SK-N-SH (cell line): ENCODE measurements at regions not wholly inside any gene's neighbourhood (a gene's known extent, or its start where the extent isn't known, plus 50 kb on each side); places are given as distances from the start of the nearest gene placed in this dataset.

ENCODE experiments used
- CTCF ChIA-PET: fragments of 300-600, 350-600 bp; formaldehyde crosslinking; extraction: SDS; loops from one replicate; lab custom pipeline; 2021; lab: Yijun Ruan, JAX
- POLR2A ChIA-PET: fragments of 350-600 bp; sonication (Branson Sonifier 250); formaldehyde crosslinking; extraction: SDS; loops from one replicate; lab custom pipeline; 2020; ENCODE audit warnings: antibody characterized with exemption, inconsistent platforms; lab: Yijun Ruan, JAX
- DNase-seq: peaks from one replicate; pipeline ENCODE4 v3.0.0; 2012
- H2AFZ ChIP-seq: fragments of 200-600 bp; sonication (generic); 2 replicates; pipeline ENCODE4 v1.8.1; 2016; ENCODE audit warnings: antibody characterized with exemption, mild to moderate bottlenecking, low read depth
- H3F3A ChIP-seq: fragments of 200-600 bp; sonication (generic); replicated peaks from 2 replicates; pipeline ENCODE3; 2016; ENCODE audit warnings: antibody characterized with exemption, mild to moderate bottlenecking; ENCODE audit not compliant: insufficient read depth
- H3K27ac ChIP-seq, 2 experiments: fragments of 200-500 bp in 1 of 2; fragments of 200-600 bp in 1 of 2; sonication (Bioruptor generic) in 1 of 2; sonication (generic), shearing (Covaris generic) in 1 of 2; 2 replicates each; pipeline versions ENCODE4 v1.5.1 to v1.6.1; 2014 to 2016; ENCODE audit warnings: low read depth in 2 of 2, inconsistent platforms in 1 of 2, low read length in 1 of 2, mild to moderate bottlenecking in 1 of 2, mixed read lengths in 1 of 2
- H3K27me3 ChIP-seq: fragments of 200-600 bp; sonication (generic), shearing (Covaris generic); 2 replicates; pipeline ENCODE4 v1.6.1; 2016; ENCODE audit warnings: mixed run types; ENCODE audit not compliant: insufficient read depth
- H3K36me3 ChIP-seq, 2 experiments: fragments of 200-500 bp in 1 of 2; fragments of 200-600 bp in 1 of 2; sonication (Bioruptor generic) in 1 of 2; sonication (generic) in 1 of 2; replicated peaks in 1 of 2; 2 replicates each; pipeline versions ENCODE3 to v1.5.1; 2014 to 2016; ENCODE audit warnings: low read length in 1 of 2, mild to moderate bottlenecking in 1 of 2; ENCODE audit not compliant: insufficient read depth in 2 of 2, control insufficient read depth in 1 of 2
- H3K4me1 ChIP-seq, 2 experiments: fragments of 200-500 bp in 1 of 2; fragments of 200-600 bp in 1 of 2; sonication (Bioruptor generic) in 1 of 2; sonication (generic), shearing (Covaris generic) in 1 of 2; 2 replicates each; pipeline versions ENCODE4 v1.5.1 to v1.6.1; 2014 to 2016; ENCODE audit warnings: low read depth in 1 of 2, low read length in 1 of 2, mixed run types in 1 of 2; ENCODE audit not compliant: insufficient read depth in 2 of 2, control insufficient read depth in 1 of 2
- H3K4me2 ChIP-seq: fragments of 200-600 bp; sonication (generic), shearing (Covaris generic); 2 replicates; pipeline ENCODE4 v1.6.1; 2017; ENCODE audit warnings: mixed run types
- H3K4me3 ChIP-seq, 2 experiments: fragments of 200-500 bp in 1 of 2; fragments of 200-600 bp in 1 of 2; sonication (Bioruptor generic) in 1 of 2; sonication (generic), shearing (Covaris generic) in 1 of 2; 2 replicates each; pipeline versions ENCODE4 v1.5.1 to v1.8.1; 2014 to 2016; ENCODE audit warnings: low read depth in 2 of 2, inconsistent platforms in 1 of 2, low read length in 1 of 2, mild to moderate bottlenecking in 1 of 2, mixed read lengths in 1 of 2, moderate library complexity in 1 of 2
- H3K79me2 ChIP-seq: fragments of 200-600 bp; sonication (generic); 2 replicates; pipeline ENCODE4 v1.8.1; 2017; ENCODE audit warnings: mild to moderate bottlenecking; ENCODE audit not compliant: insufficient read depth
- H3K9ac ChIP-seq: fragments of 200-600 bp; sonication (generic); 2 replicates; pipeline ENCODE4 v1.6.1; 2017; ENCODE audit warnings: mixed run types
- H3K9me2 ChIP-seq: fragments of 200-600 bp; sonication (generic); 2 replicates; pipeline ENCODE4 v1.6.1; 2017; ENCODE audit warnings: mixed run types
- H3K9me3 ChIP-seq: fragments of 200-600 bp; sonication (generic); 2 replicates; pipeline ENCODE4 v1.6.1; 2017; ENCODE audit warnings: mixed run types, mild to moderate bottlenecking, moderate library complexity
- H4K20me1 ChIP-seq: fragments of 200-600 bp; sonication (generic); 2 replicates; pipeline ENCODE4 v1.6.1; 2017; ENCODE audit warnings: mild to moderate bottlenecking, mixed run types; ENCODE audit not compliant: insufficient read depth
- CHD2 ChIP-seq: fragments of 150-350 bp; IDR thresholded peaks from 2 replicates; pipeline ENCODE4 v1.6.1; 2018; ENCODE audit warnings: low read length; ENCODE audit not compliant: partially characterized antibody
- ELF1 ChIP-seq: IDR thresholded peaks from 2 replicates; pipeline ENCODE4 v1.4.0; 2012
- EP300 ChIP-seq, 2 experiments: IDR thresholded peaks; 2 replicates each; pipeline versions ENCODE4 v1.4.0 to v1.6.1; 2012; ENCODE audit warnings: borderline replicate concordance in 1 of 2, low read depth in 1 of 2, low read length in 1 of 2
- EZH2phosphoT487 ChIP-seq: fragments of 200-600 bp; sonication (generic); IDR thresholded peaks from 2 replicates; pipeline ENCODE4 v1.6.1; 2017; ENCODE audit warnings: low read depth, mixed run types, mild to moderate bottlenecking, antibody characterized with exemption, moderate library complexity, borderline replicate concordance
- FOSL2 ChIP-seq: IDR thresholded peaks from 2 replicates; pipeline ENCODE4 v1.4.0; 2012; ENCODE audit warnings: low read depth, mild to moderate bottlenecking, moderate library complexity, borderline replicate concordance
- JUND ChIP-seq: IDR thresholded peaks from 2 replicates; pipeline ENCODE4 v1.4.0; 2012
- MEF2A ChIP-seq: IDR thresholded peaks from 2 replicates; pipeline ENCODE4 v1.4.0; 2012; ENCODE audit warnings: low read depth, borderline replicate concordance
- NRF1 ChIP-seq: IDR thresholded peaks from 2 replicates; pipeline ENCODE4 v1.6.1; 2012; ENCODE audit warnings: low read depth, mild to moderate bottlenecking, low read length
- POLR2AphosphoS5 ChIP-seq: IDR thresholded peaks from 2 replicates; pipeline ENCODE4 v1.6.1; 2012; ENCODE audit warnings: low read depth, low read length
- SIN3A ChIP-seq: IDR thresholded peaks from 2 replicates; pipeline ENCODE4 v1.6.1; 2012; ENCODE audit warnings: low read depth, mild to moderate bottlenecking, low read length, moderate library complexity, borderline replicate concordance
- SMC3 ChIP-seq: IDR thresholded peaks from 2 replicates; pipeline ENCODE4 v1.6.1; 2012; ENCODE audit warnings: low read depth, low read length, improper control_type of control experiment
- TAF1 ChIP-seq: IDR thresholded peaks from 2 replicates; pipeline ENCODE4 v1.6.1; 2012; ENCODE audit warnings: low read depth, mild to moderate bottlenecking, low read length, moderate library complexity, borderline replicate concordance
- TCF12 ChIP-seq: IDR thresholded peaks from 2 replicates; pipeline ENCODE4 v1.4.0; 2012
- YY1 ChIP-seq: IDR thresholded peaks from 2 replicates; pipeline ENCODE4 v1.4.0; 2012; ENCODE audit warnings: low read depth, mild to moderate bottlenecking
- WGBS: methylation state at CpG from one replicate; pipeline ENCODE4 v1.1.6; 2017; ENCODE audit warnings: low lambda C conversion rate; 5-methylcytosine and 5-hydroxymethylcytosine counted together
- TF ChIP-seq, protein P1 (sequence below): IDR thresholded peaks from 2 replicates; pipeline ENCODE4 v1.6.1; 2012; ENCODE audit warnings: mild to moderate bottlenecking, low read depth, low read length, moderate library complexity
- TF ChIP-seq, protein P2 (sequence below): IDR thresholded peaks from 2 replicates; pipeline ENCODE4 v1.4.0; 2012; ENCODE audit warnings: low read depth
- TF ChIP-seq, protein P3 (sequence below): fragments of 200-600 bp; sonication (generic); IDR thresholded peaks from 2 replicates; pipeline ENCODE4 v1.6.1; 2017; ENCODE audit warnings: antibody characterized with exemption, mild to moderate bottlenecking, moderate library complexity

DNA sequence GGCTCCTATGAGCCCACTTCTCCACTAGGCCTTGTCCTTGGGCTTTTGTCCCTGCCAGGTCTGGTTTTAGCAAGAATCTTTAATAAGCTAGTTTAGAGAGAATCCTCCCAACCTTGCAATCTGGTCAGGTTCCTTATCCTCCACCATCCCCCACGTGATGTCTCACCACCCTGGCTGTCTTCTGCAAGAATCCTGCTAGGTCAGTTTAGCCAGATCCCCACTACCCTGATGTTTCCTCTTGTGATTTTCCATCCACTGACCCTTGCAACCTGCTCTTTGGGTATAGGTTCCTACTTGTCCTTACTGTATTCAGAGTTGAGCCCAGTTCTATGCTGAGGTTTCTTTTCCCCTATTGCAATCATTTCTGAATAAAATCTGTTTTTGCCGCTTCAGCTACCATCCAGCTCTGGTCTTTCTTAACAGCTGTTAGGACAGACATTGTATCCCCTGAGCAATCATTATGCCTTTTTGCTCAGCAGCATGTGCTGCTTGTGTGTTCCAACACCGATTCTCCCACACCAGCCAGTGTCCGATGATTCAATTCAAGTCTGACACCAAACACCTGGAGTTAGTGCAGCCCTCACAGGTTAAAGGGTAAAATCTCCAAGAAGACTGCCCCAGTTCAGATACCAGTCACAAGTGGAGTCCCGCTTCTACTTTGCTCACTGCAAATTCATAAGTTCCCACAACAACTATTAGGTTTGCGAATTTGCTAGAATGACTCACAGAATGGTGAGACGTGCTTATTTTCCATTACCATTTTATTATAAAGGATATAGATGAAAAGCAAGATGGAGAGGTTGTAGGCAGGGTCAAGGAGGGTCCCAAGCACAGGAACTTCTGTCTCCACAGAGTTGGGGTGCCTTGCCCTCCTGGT, 62.2 kb upstream of the ADCY1 start (continued):
- TF ChIP-seq, protein P1, sequence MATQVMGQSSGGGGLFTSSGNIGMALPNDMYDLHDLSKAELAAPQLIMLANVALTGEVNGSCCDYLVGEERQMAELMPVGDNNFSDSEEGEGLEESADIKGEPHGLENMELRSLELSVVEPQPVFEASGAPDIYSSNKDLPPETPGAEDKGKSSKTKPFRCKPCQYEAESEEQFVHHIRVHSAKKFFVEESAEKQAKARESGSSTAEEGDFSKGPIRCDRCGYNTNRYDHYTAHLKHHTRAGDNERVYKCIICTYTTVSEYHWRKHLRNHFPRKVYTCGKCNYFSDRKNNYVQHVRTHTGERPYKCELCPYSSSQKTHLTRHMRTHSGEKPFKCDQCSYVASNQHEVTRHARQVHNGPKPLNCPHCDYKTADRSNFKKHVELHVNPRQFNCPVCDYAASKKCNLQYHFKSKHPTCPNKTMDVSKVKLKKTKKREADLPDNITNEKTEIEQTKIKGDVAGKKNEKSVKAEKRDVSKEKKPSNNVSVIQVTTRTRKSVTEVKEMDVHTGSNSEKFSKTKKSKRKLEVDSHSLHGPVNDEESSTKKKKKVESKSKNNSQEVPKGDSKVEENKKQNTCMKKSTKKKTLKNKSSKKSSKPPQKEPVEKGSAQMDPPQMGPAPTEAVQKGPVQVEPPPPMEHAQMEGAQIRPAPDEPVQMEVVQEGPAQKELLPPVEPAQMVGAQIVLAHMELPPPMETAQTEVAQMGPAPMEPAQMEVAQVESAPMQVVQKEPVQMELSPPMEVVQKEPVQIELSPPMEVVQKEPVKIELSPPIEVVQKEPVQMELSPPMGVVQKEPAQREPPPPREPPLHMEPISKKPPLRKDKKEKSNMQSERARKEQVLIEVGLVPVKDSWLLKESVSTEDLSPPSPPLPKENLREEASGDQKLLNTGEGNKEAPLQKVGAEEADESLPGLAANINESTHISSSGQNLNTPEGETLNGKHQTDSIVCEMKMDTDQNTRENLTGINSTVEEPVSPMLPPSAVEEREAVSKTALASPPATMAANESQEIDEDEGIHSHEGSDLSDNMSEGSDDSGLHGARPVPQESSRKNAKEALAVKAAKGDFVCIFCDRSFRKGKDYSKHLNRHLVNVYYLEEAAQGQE = no peak
- TF ChIP-seq TAF1 = no peak

DNA sequence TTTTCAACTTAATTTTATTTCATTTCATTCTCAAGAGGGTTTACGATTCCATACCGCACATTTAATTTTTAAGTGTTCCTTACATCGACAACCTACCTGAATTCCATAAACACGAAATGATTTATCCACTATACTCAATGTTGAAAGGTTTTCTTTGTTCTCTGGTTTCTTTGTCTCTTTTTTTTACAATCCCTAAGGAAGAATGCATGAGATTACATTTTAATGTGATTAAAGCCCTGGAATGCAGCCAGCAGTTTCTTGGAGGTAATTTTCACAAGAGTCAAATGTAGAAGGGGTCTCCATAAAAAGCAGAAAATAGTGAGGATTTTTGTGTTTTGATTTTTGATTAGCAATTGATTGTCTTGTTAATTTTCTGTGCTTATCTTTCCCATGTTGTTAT, 59.2 kb upstream of the ADCY1 start:
- WGBS = 53% methylated on average over 4 of the region's 4 CpGs

More for the DNA sequence above, 59.2 kb upstream of the ADCY1 start:
- no peaks in the 10 kb centered on the region for H3K9me3 ChIP-seq
- H3K4me2 ChIP-seq = no peak overlapping the region
- no peaks in the 10 kb centered on the region for H3K9me2 ChIP-seq
- CTCF ChIA-PET = no interaction called here
- no peak overlapping the region for H3K9ac ChIP-seq
- H3K4me1 ChIP-seq = peaks cover 0 to 3% of the 10 kb centered on the region in 2 experiments; a peak in 1 of 4 replicates
- no peaks in the 10 kb centered on the region for H3K36me3 ChIP-seq
- no peaks in the 10 kb centered on the region for H3K27me3 ChIP-seq
- no peak for DNase-seq
- H4K20me1 ChIP-seq = no peaks in the 10 kb centered on the region
- POLR2A ChIA-PET = no interaction called here
- H3K79me2 ChIP-seq = no peaks in the 10 kb centered on the region
- H3K27ac ChIP-seq = no peak overlapping the region
- H3K4me3 ChIP-seq = no peak overlapping the region
- TF ChIP-seq, protein P2, sequence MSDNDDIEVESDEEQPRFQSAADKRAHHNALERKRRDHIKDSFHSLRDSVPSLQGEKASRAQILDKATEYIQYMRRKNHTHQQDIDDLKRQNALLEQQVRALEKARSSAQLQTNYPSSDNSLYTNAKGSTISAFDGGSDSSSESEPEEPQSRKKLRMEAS = no peak
- TF ChIP-seq NRF1 = no peak
- TF ChIP-seq YY1 = no peak
- TF ChIP-seq CHD2 = no peak
- no peak for TF ChIP-seq TCF12
- TF ChIP-seq EZH2phosphoT487 = no peak
- TF ChIP-seq EP300 (IDR thresholded peaks at IDR 0.05; ENCODE audit: borderline replicate concordance in 1 of 2, low read depth in 1 of 2, low read length in 1 of 2) = no peak
- TF ChIP-seq MEF2A = no peak
- no peak for TF ChIP-seq POLR2AphosphoS5
- TF ChIP-seq, protein P3, sequence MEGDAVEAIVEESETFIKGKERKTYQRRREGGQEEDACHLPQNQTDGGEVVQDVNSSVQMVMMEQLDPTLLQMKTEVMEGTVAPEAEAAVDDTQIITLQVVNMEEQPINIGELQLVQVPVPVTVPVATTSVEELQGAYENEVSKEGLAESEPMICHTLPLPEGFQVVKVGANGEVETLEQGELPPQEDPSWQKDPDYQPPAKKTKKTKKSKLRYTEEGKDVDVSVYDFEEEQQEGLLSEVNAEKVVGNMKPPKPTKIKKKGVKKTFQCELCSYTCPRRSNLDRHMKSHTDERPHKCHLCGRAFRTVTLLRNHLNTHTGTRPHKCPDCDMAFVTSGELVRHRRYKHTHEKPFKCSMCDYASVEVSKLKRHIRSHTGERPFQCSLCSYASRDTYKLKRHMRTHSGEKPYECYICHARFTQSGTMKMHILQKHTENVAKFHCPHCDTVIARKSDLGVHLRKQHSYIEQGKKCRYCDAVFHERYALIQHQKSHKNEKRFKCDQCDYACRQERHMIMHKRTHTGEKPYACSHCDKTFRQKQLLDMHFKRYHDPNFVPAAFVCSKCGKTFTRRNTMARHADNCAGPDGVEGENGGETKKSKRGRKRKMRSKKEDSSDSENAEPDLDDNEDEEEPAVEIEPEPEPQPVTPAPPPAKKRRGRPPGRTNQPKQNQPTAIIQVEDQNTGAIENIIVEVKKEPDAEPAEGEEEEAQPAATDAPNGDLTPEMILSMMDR = no peak
- TF ChIP-seq SMC3 = no peak
- TF ChIP-seq ELF1 = no peak
- no peak for TF ChIP-seq FOSL2
- no peak for TF ChIP-seq SIN3A
- no peak for TF ChIP-seq JUND
- no peak overlapping the region for H2AFZ ChIP-seq
- H3F3A ChIP-seq = no peaks in the 10 kb centered on the region
